ENCODE measurements at regions not wholly inside any gene's neighbourhood (a gene's known extent, or its start where the extent isn't known, plus 50 kb on each side); places are given as distances from the start of the nearest gene placed in this dataset.

DNA sequence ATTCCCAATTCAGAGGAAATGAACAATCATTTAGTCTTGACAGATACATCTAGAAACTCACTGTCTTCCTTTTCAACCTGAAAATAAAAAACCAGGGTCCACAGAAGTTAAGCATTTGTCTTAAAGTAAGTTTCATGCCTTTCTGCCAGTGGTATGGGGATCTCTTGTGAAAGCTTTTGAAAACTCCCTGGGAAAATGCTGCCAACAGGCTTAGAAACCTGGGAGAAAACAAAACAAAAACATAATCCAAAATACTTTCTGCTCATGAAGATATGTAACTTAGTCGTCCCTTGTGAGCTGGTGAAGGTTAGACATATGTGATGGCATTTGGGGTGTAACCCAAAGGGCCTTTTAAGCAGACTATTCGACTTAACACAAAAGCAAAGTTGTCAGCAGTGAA, 66.4 kb upstream of the ZNF438 start:
- no peaks in the 10 kb centered on the region for H3K36me3 ChIP-seq (ENCODE audit: insufficient read depth, low read length)
- no peak for ATAC-seq (ENCODE audit: poor library complexity)
- Mint-ChIP-seq H3K9me3 (no peaks in the 10 kb centered on the region), H3K36me3 (ENCODE audit: low read depth) (no peaks in the 10 kb centered on the region), H3K27ac (no peak overlapping the region), H3K4me1 (ENCODE audit: low read depth) (peaks cover 9% of the 10 kb centered on the region), H3K27me3 (no peaks in the 10 kb centered on the region), H3K4me3 (no peak overlapping the region)
- CTCF ChIA-PET = no interaction called here
- intact Hi-C loops (cut with DNase I, micrococcal nuclease) = no loop called here
- no peaks in the 10 kb centered on the region for H3K9me3 ChIP-seq (ENCODE audit: control insufficient read depth in 1 of 2, insufficient read depth in 1 of 2, low read length in 2 of 2)
- H3K27me3 ChIP-seq (ENCODE audit: control insufficient read depth in 1 of 2, insufficient read depth in 2 of 2, low read length in 2 of 2) = no peaks in the 10 kb centered on the region
- no peak for TF ChIP-seq CTCF (IDR thresholded peaks at IDR 0.05)
- POLR2A ChIA-PET = no interaction called here
- H3K27ac ChIP-seq (ENCODE audit: low read depth in 1 of 2, low read length in 2 of 2) = no peak overlapping the region
- no peak for DNase-seq
- H3K4me3 ChIP-seq (ENCODE audit: low read length) = no peak overlapping the region
- H3K4me1 ChIP-seq (ENCODE audit: insufficient read depth, low read length) = peaks cover 6% of the 10 kb centered on the region

- no peak for DNase-seq
- no peak overlapping the region for H3K4me3 Mint-ChIP-seq
- Histone ChIP-seq H3K27ac (ENCODE audit: low read depth in 1 of 2, low read length in 2 of 2) (no peak overlapping the region), H3K36me3 (ENCODE audit: insufficient read depth, low read length) (no peaks in the 10 kb centered on the region), H3K4me1 (ENCODE audit: insufficient read depth, low read length) (peaks cover 6% of the 10 kb centered on the region), H3K4me3 (ENCODE audit: low read length) (no peak overlapping the region), H3K9me3 (ENCODE audit: control insufficient read depth in 1 of 2, insufficient read depth in 1 of 2, low read length in 2 of 2) (no peaks in the 10 kb centered on the region), H3K27me3 (ENCODE audit: control insufficient read depth in 1 of 2, insufficient read depth in 2 of 2, low read length in 2 of 2) (no peaks in the 10 kb centered on the region)
- CTCF ChIA-PET = no interaction called here
- no peaks in the 10 kb centered on the region for H3K9me3 Mint-ChIP-seq
- intact Hi-C loops (cut with DNase I, micrococcal nuclease) = no loop called here
- POLR2A ChIA-PET = no interaction called here
- peaks cover 9% of the 10 kb centered on the region for H3K4me1 Mint-ChIP-seq (ENCODE audit: low read depth)
- ATAC-seq (ENCODE audit: poor library complexity) = no peak
- no peaks in the 10 kb centered on the region for H3K36me3 Mint-ChIP-seq (ENCODE audit: low read depth)
- H3K27me3 Mint-ChIP-seq = no peaks in the 10 kb centered on the region
- no peak overlapping the region for H3K27ac Mint-ChIP-seq
- TF ChIP-seq CTCF (IDR thresholded peaks at IDR 0.05) = no peak
Observed at GRCh38 chr10:31099094-31099493, 67.4 kb upstream of the ZNF438 start.

GRCh38 chr10:31099664-31100063, 68.0 kb upstream of the ZNF438 start:
- Histone ChIP-seq H3K27ac (ENCODE audit: low read depth in 1 of 2, low read length in 2 of 2) (no peak overlapping the region), H3K4me3 (ENCODE audit: low read length) (no peak overlapping the region), H3K27me3 (ENCODE audit: control insufficient read depth in 1 of 2, insufficient read depth in 2 of 2, low read length in 2 of 2) (no peaks in the 10 kb centered on the region), H3K4me1 (ENCODE audit: insufficient read depth, low read length) (peaks cover 6% of the 10 kb centered on the region), H3K9me3 (ENCODE audit: control insufficient read depth in 1 of 2, insufficient read depth in 1 of 2, low read length in 2 of 2) (no peaks in the 10 kb centered on the region), H3K36me3 (ENCODE audit: insufficient read depth, low read length) (no peaks in the 10 kb centered on the region)
- H3K36me3 Mint-ChIP-seq (ENCODE audit: low read depth) = no peaks in the 10 kb centered on the region
- intact Hi-C loops (cut with DNase I, micrococcal nuclease) = no loop called here
- POLR2A ChIA-PET = no interaction called here
- H3K9me3 Mint-ChIP-seq = no peaks in the 10 kb centered on the region
- no peak for ATAC-seq (ENCODE audit: poor library complexity)
- H3K27ac Mint-ChIP-seq = no peak overlapping the region
- H3K4me1 Mint-ChIP-seq (ENCODE audit: low read depth) = peaks cover 9% of the 10 kb centered on the region
- no peaks in the 10 kb centered on the region for H3K27me3 Mint-ChIP-seq
- no peak for TF ChIP-seq CTCF (IDR thresholded peaks at IDR 0.05)
- CTCF ChIA-PET = no interaction called here
- H3K4me3 Mint-ChIP-seq = no peak overlapping the region
- peak in 3 of 14 experiments; percentile 11 to 57 (median 21) for DNase-seq
